ENCODE measurements at regions not wholly inside any gene's neighbourhood (a gene's known extent, or its start where the extent isn't known, plus 50 kb on each side); places are given as distances from the start of the nearest gene placed in this dataset.

DNA sequence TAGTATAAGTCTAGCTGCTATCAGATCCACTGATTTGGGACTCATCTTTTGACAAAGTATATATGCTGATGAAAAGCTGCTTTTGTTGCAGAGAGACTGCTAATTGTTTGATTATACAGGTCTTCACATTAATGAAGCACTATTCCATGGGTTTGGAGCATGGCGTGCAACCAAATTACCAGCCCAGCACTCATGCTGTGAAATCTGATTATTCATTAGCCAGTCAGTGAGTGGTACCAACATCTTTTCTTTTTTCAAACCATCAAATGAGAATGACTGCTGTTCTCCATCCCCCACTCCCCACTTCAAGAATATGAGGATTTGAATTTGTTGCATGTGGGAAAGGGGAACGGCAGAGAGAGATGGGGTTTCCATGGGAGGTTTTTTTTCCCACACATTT is 91.3 kb downstream of the ID4 start:
- TF ChIP-seq EZH2 (IDR thresholded peaks at IDR 0.05; ENCODE audit: insufficient read depth, poor library complexity, severe bottlenecking) (no peak), EZH2phosphoT487 (IDR thresholded peaks at IDR 0.05; ENCODE audit: insufficient read depth, low read depth) (no peak)

All from GM23248 (cell line).